ENCODE measurements at regions not wholly inside any gene's neighbourhood (a gene's known extent, or its start where the extent isn't known, plus 50 kb on each side); places are given as distances from the start of the nearest gene placed in this dataset.

- TF ChIP-seq CTCF (IDR thresholded peaks at IDR 0.05), result no peak
- no peak for TF ChIP-seq POLR2A (IDR thresholded peaks at IDR 0.05)
These were observed 124.4 kb downstream of the TMEM174 start for GRCh38 chr5:73297430-73297829.
